Stimulated activated CD4-positive, alpha-beta T cell treated with anti-CD3 and anti-CD28 coated beads, Interleukin-2, amount 100 ng/mL, for 48 hours (primary cell): ENCODE measurements at regions not wholly inside any gene's neighbourhood (a gene's known extent, or its start where the extent isn't known, plus 50 kb on each side); places are given as distances from the start of the nearest gene placed in this dataset.
"Not testable (repeated sequence)": the region's sequence is repeated elsewhere in the genome, so short reads cannot be mapped to it uniquely, and the experiment has no call there.

ENCODE experiments used
- DNase-seq, 2 donors: peaks; one replicate each; pipeline ENCODE4 v3.0.0-alpha.2; 2020

GRCh38 chr10:117797296-117797695 lies 249.4 kb downstream of the RAB11FIP2 start:
- no peak for DNase-seq

- DNase-seq: no peak
Measured at GRCh38 chr10:117801691-117802090, 245.1 kb downstream of the RAB11FIP2 start.

- no peak for DNase-seq
Measured at GRCh38 chr10:117804470-117805011, 242.2 kb downstream of the RAB11FIP2 start.

- DNase-seq: no peak
Measured at GRCh38 chr10:117805139-117805538, 241.6 kb downstream of the RAB11FIP2 start.

- DNase-seq: no peak
Measured at GRCh38 chr10:117807441-117807840, 239.3 kb downstream of the RAB11FIP2 start.

GRCh38 chr10:117815816-117816215 lies 230.9 kb downstream of the RAB11FIP2 start:
- DNase-seq: not testable (repeated sequence)

- no peak for DNase-seq
Measured at GRCh38 chr10:117817116-117817515, 229.6 kb downstream of the RAB11FIP2 start.

GRCh38 chr10:117818721-117819120 lies 228.0 kb downstream of the RAB11FIP2 start:
- DNase-seq: no peak

GRCh38 chr10:117819304-117819703 lies 227.4 kb downstream of the RAB11FIP2 start:
- DNase-seq: no peak

- DNase-seq: no peak
Measured at GRCh38 chr10:117823980-117824379, 222.8 kb downstream of the RAB11FIP2 start.

- no peak for DNase-seq
Measured at GRCh38 chr10:117830205-117830604, 216.5 kb downstream of the RAB11FIP2 start.

GRCh38 chr10:117830787-117831212 lies 215.9 kb downstream of the RAB11FIP2 start:
- no peak for DNase-seq

GRCh38 chr10:117838500-117839498 lies 207.9 kb downstream of the RAB11FIP2 start:
- not testable (repeated sequence) for DNase-seq

GRCh38 chr10:117856426-117856825 lies 190.3 kb downstream of the RAB11FIP2 start:
- DNase-seq: not testable (repeated sequence)

- DNase-seq: no peak
Measured at GRCh38 chr10:117860135-117860534, 186.6 kb downstream of the RAB11FIP2 start.

GRCh38 chr10:117860823-117861222 lies 185.9 kb downstream of the RAB11FIP2 start:
- DNase-seq: no peak

- DNase-seq: no peak
Measured at GRCh38 chr10:117861329-117861728, 185.4 kb downstream of the RAB11FIP2 start.

GRCh38 chr10:117863771-117864170 lies 183.0 kb downstream of the RAB11FIP2 start:
- no peak for DNase-seq

- DNase-seq: no peak
Measured at GRCh38 chr10:117865945-117866344, 180.8 kb downstream of the RAB11FIP2 start.

- no peak for DNase-seq
Measured at GRCh38 chr10:117868151-117868550, 178.6 kb downstream of the RAB11FIP2 start.

GRCh38 chr10:117875793-117876192 lies 170.9 kb downstream of the RAB11FIP2 start:
- DNase-seq: no peak

- DNase-seq: no peak
Measured at GRCh38 chr10:117876210-117876609, 170.5 kb downstream of the RAB11FIP2 start.

GRCh38 chr10:117878626-117879025 lies 168.1 kb downstream of the RAB11FIP2 start:
- no peak for DNase-seq

GRCh38 chr10:117884093-117884492 lies 162.6 kb downstream of the RAB11FIP2 start:
- no peak for DNase-seq
